Skeletal muscle cell (primary cell): ENCODE measurements at regions not wholly inside any gene's neighbourhood (a gene's known extent, or its start where the extent isn't known, plus 50 kb on each side); places are given as distances from the start of the nearest gene placed in this dataset.

Experiments used
- DNase-seq: peaks from one replicate; pipeline ENCODE4 v3.0.0-alpha.2; 2010; ENCODE audit warnings: low read depth
- H3K4me3 ChIP-seq: 2 replicates; pipeline ENCODE4 v1.5.1; 2011; ENCODE audit warnings: low read depth, mild to moderate bottlenecking, control low read depth, low read length, moderate library complexity

GRCh38 chr3:124264346-124264745, 272.4 kb upstream of the ROPN1 start:
- no peak for DNase-seq
- H3K4me3 ChIP-seq: no peak overlapping the region

- no peak for DNase-seq
- H3K4me3 ChIP-seq: no peak overlapping the region
These were observed 274.6 kb upstream of the ROPN1 start for GRCh38 chr3:124266487-124266886.

- H3K4me3 ChIP-seq: no peak overlapping the region
- DNase-seq: no peak
These were observed 275.5 kb upstream of the ROPN1 start for GRCh38 chr3:124267406-124267805.

GRCh38 chr3:124268355-124268754, 276.4 kb upstream of the ROPN1 start:
- DNase-seq: no peak

GRCh38 chr3:124269619-124270018, 277.7 kb upstream of the ROPN1 start:
- no peak for DNase-seq
- H3K4me3 ChIP-seq: no peak overlapping the region

More at GRCh38 chr3:124268355-124268754, 276.4 kb upstream of the ROPN1 start:
- no peak overlapping the region for H3K4me3 ChIP-seq

- H3K4me3 ChIP-seq: no peak overlapping the region
- DNase-seq: no peak
These were observed 280.8 kb upstream of the ROPN1 start for GRCh38 chr3:124272605-124273151.

GRCh38 chr3:124273651-124274050, 281.7 kb upstream of the ROPN1 start:
- H3K4me3 ChIP-seq: no peak overlapping the region
- no peak for DNase-seq

GRCh38 chr3:124274051-124274450, 282.1 kb upstream of the ROPN1 start:
- H3K4me3 ChIP-seq: no peak overlapping the region
- DNase-seq: no peak

GRCh38 chr3:124275412-124275811, 283.5 kb upstream of the ROPN1 start:
- no peak for DNase-seq
- H3K4me3 ChIP-seq: no peak overlapping the region

- no peak for DNase-seq
- H3K4me3 ChIP-seq: no peak overlapping the region
These were observed 284.2 kb upstream of the ROPN1 start for GRCh38 chr3:124276133-124276532.

- no peak for DNase-seq
- H3K4me3 ChIP-seq: no peak overlapping the region
These were observed 284.7 kb upstream of the ROPN1 start for GRCh38 chr3:124276539-124277143.

GRCh38 chr3:124277144-124277890, 285.4 kb upstream of the ROPN1 start:
- H3K4me3 ChIP-seq: no peak overlapping the region
- peak; percentile 35 for DNase-seq

- H3K4me3 ChIP-seq: no peak overlapping the region
- DNase-seq: no peak
These were observed 289.8 kb upstream of the ROPN1 start for GRCh38 chr3:124281453-124282316.

GRCh38 chr3:124282751-124283651, 291.1 kb upstream of the ROPN1 start:
- DNase-seq: no peak
- no peak overlapping the region for H3K4me3 ChIP-seq

GRCh38 chr3:124283652-124284023, 291.7 kb upstream of the ROPN1 start:
- no peak for DNase-seq
- H3K4me3 ChIP-seq: no peak overlapping the region

GRCh38 chr3:124288996-124289395, 297.1 kb upstream of the ROPN1 start:
- DNase-seq: no peak
- no peak overlapping the region for H3K4me3 ChIP-seq

GRCh38 chr3:124291008-124291407, 299.1 kb upstream of the ROPN1 start:
- H3K4me3 ChIP-seq: no peak overlapping the region
- DNase-seq: no peak

- DNase-seq: no peak
- no peak overlapping the region for H3K4me3 ChIP-seq
These were observed 300.4 kb upstream of the ROPN1 start for GRCh38 chr3:124292329-124292728.

GRCh38 chr3:124293584-124293983, 301.7 kb upstream of the ROPN1 start:
- no peak for DNase-seq
- no peak overlapping the region for H3K4me3 ChIP-seq
